Astrocyte (in vitro differentiated cells and primary cell): ENCODE measurements at regions not wholly inside any gene's neighbourhood (a gene's known extent, or its start where the extent isn't known, plus 50 kb on each side); places are given as distances from the start of the nearest gene placed in this dataset.
A peak's percentile ranks its signal among the peaks of the same experiment; 100 is the strongest.

Source experiments
- DNase-seq: peaks from one replicate; pipeline ENCODE4 v3.0.0-alpha.2; 2010; ENCODE audit warnings: low read depth
- FAIRE-seq: peaks from 2 replicates; lab custom pipeline; 2011; peaks lifted over from hg19 to GRCh38; lab: Jason Lieb, UNC
- H2AFZ ChIP-seq: 2 replicates; pipeline ENCODE4 v1.6.0; 2012; ENCODE audit warnings: low read depth, low read length, inconsistent platforms
- H3K27ac ChIP-seq: 2 replicates; pipeline ENCODE4 v1.5.1; 2011; ENCODE audit warnings: low read depth, low read length, inconsistent platforms
- H3K27me3 ChIP-seq: 2 replicates; pipeline ENCODE4 v1.6.0; 2011; ENCODE audit warnings: low read length, inconsistent platforms; ENCODE audit not compliant: insufficient read depth
- H3K36me3 ChIP-seq: 2 replicates; pipeline ENCODE4 v1.5.1; 2011; ENCODE audit warnings: low read length, inconsistent platforms; ENCODE audit not compliant: insufficient read depth
- H3K4me1 ChIP-seq: 2 replicates; pipeline ENCODE4 v1.5.1; 2011; ENCODE audit warnings: low read length, inconsistent platforms; ENCODE audit not compliant: insufficient read depth
- H3K4me2 ChIP-seq: 2 replicates; pipeline ENCODE4 v1.6.0; 2012; ENCODE audit warnings: low read length, inconsistent platforms
- H3K4me3 ChIP-seq: 2 replicates; pipeline ENCODE4 v1.5.1; 2011; ENCODE audit warnings: low read depth, mild to moderate bottlenecking, low read length, inconsistent platforms; ENCODE audit not compliant: insufficient read depth
- H3K79me2 ChIP-seq: 2 replicates; pipeline ENCODE4 v1.6.0; 2012; ENCODE audit warnings: mild to moderate bottlenecking, low read length, inconsistent platforms; ENCODE audit not compliant: insufficient read depth
- H3K9ac ChIP-seq: 2 replicates; pipeline ENCODE4 v1.6.0; 2012; ENCODE audit warnings: mild to moderate bottlenecking, low read length, inconsistent platforms
- H3K9me3 ChIP-seq: 2 replicates; pipeline ENCODE4 v1.5.1; 2012; ENCODE audit warnings: low read depth, mild to moderate bottlenecking, low read length, inconsistent platforms; ENCODE audit not compliant: insufficient read depth
- H4K20me1 ChIP-seq: 2 replicates; pipeline ENCODE4 v1.6.0; 2012; ENCODE audit warnings: low read length, inconsistent platforms; ENCODE audit not compliant: insufficient read depth
- H3K27ac Mint-ChIP-seq: one replicate; pipeline ENCODE4 v1.8.0; 2021; ENCODE audit warnings: mild to moderate bottlenecking, mixed read lengths; ENCODE audit not compliant: unreplicated experiment
- H3K27me3 Mint-ChIP-seq: one replicate; pipeline ENCODE4 v1.8.0; 2021; ENCODE audit warnings: low read depth, mixed read lengths; ENCODE audit not compliant: unreplicated experiment
- H3K36me3 Mint-ChIP-seq: one replicate; pipeline ENCODE4 v1.8.0; 2021; ENCODE audit warnings: low read depth, mixed read lengths; ENCODE audit not compliant: unreplicated experiment
- H3K4me1 Mint-ChIP-seq: one replicate; pipeline ENCODE4 v1.8.0; 2021; ENCODE audit warnings: low read depth, mixed read lengths; ENCODE audit not compliant: unreplicated experiment
- H3K4me3 Mint-ChIP-seq: one replicate; pipeline ENCODE4 v1.8.0; 2021; ENCODE audit warnings: mild to moderate bottlenecking, moderate library complexity, mixed read lengths; ENCODE audit not compliant: unreplicated experiment
- H3K9me3 Mint-ChIP-seq: one replicate; pipeline ENCODE4 v1.8.0; 2021; ENCODE audit warnings: mild to moderate bottlenecking, mixed read lengths; ENCODE audit not compliant: unreplicated experiment
- CTCF ChIP-seq: IDR thresholded peaks from 2 replicates; pipeline ENCODE4 v1.5.1; 2011; ENCODE audit warnings: low read depth, mild to moderate bottlenecking, inconsistent platforms, low read length, moderate library complexity; ENCODE audit not compliant: insufficient read depth
- EZH2 ChIP-seq: IDR thresholded peaks from 2 replicates; pipeline ENCODE4 v1.6.1; 2012; ENCODE audit warnings: mild to moderate bottlenecking, low read length, inconsistent platforms; ENCODE audit not compliant: insufficient read depth

- Histone ChIP-seq H2AFZ (no peak overlapping the region), H3K27ac (no peak overlapping the region), H4K20me1 (no peaks in the 10 kb centered on the region), H3K4me2 (no peak overlapping the region), H3K27me3 (no peaks in the 10 kb centered on the region), H3K4me3 (no peak overlapping the region), H3K79me2 (no peaks in the 10 kb centered on the region), H3K9me3 (no peaks in the 10 kb centered on the region), H3K36me3 (no peaks in the 10 kb centered on the region), H3K4me1 (no peaks in the 10 kb centered on the region), H3K9ac (no peak overlapping the region)
- TF ChIP-seq CTCF, result no peak
- TF ChIP-seq EZH2, result no peak
- Mint-ChIP-seq H3K36me3 (no peaks in the 10 kb centered on the region), H3K4me3 (no peak overlapping the region), H3K9me3 (no peaks in the 10 kb centered on the region), H3K27me3 (no peaks in the 10 kb centered on the region), H3K4me1 (peaks cover 12% of the 10 kb centered on the region), H3K27ac (no peak overlapping the region)
- DNase-seq (no peak), FAIRE-seq (no peak)
Observed at GRCh38 chr2:167345559-167345958, 457.3 kb downstream of the XIRP2 start.

GRCh38 chr2:167342769-167343168, 454.5 kb downstream of the XIRP2 start:
- Mint-ChIP-seq H3K4me1 (peaks cover 12% of the 10 kb centered on the region), H3K36me3 (no peaks in the 10 kb centered on the region), H3K27ac (no peak overlapping the region), H3K9me3 (no peaks in the 10 kb centered on the region), H3K4me3 (no peak overlapping the region), H3K27me3 (no peaks in the 10 kb centered on the region)
- no peaks in the 10 kb centered on the region for H3K4me1 ChIP-seq
- no peak for DNase-seq
- no peaks in the 10 kb centered on the region for H3K79me2 ChIP-seq
- no peaks in the 10 kb centered on the region for H3K9me3 ChIP-seq
- no peaks in the 10 kb centered on the region for H4K20me1 ChIP-seq
- H3K4me2 ChIP-seq, result no peak overlapping the region
- TF ChIP-seq CTCF (peak; percentile 11), EZH2 (no peak)
- H3K4me3 ChIP-seq, result no peak overlapping the region
- no peak for FAIRE-seq
- no peaks in the 10 kb centered on the region for H3K36me3 ChIP-seq
- no peak overlapping the region for H2AFZ ChIP-seq
- H3K27me3 ChIP-seq, result no peaks in the 10 kb centered on the region
- H3K9ac ChIP-seq, result no peak overlapping the region
- no peak overlapping the region for H3K27ac ChIP-seq

- no peak overlapping the region for H3K27ac ChIP-seq
- H2AFZ ChIP-seq, result no peak overlapping the region
- no peaks in the 10 kb centered on the region for H3K36me3 ChIP-seq
- Mint-ChIP-seq H3K27ac (no peak overlapping the region), H3K27me3 (no peaks in the 10 kb centered on the region), H3K4me3 (no peak overlapping the region), H3K4me1 (peaks cover 22% of the 10 kb centered on the region), H3K36me3 (no peaks in the 10 kb centered on the region), H3K9me3 (no peaks in the 10 kb centered on the region)
- H4K20me1 ChIP-seq, result no peaks in the 10 kb centered on the region
- H3K4me3 ChIP-seq, result no peak overlapping the region
- no peak for TF ChIP-seq CTCF
- no peak for TF ChIP-seq EZH2
- no peak overlapping the region for H3K4me2 ChIP-seq
- H3K27me3 ChIP-seq, result no peaks in the 10 kb centered on the region
- no peaks in the 10 kb centered on the region for H3K79me2 ChIP-seq
- no peaks in the 10 kb centered on the region for H3K9me3 ChIP-seq
- DNase-seq, result no peak
- H3K4me1 ChIP-seq, result no peaks in the 10 kb centered on the region
- FAIRE-seq, result no peak
- H3K9ac ChIP-seq, result no peak overlapping the region
Observed at GRCh38 chr2:167340322-167340721, 452.0 kb downstream of the XIRP2 start.
